ENCODE measurements at regions not wholly inside any gene's neighbourhood (a gene's known extent, or its start where the extent isn't known, plus 50 kb on each side); places are given as distances from the start of the nearest gene placed in this dataset.

DNA sequence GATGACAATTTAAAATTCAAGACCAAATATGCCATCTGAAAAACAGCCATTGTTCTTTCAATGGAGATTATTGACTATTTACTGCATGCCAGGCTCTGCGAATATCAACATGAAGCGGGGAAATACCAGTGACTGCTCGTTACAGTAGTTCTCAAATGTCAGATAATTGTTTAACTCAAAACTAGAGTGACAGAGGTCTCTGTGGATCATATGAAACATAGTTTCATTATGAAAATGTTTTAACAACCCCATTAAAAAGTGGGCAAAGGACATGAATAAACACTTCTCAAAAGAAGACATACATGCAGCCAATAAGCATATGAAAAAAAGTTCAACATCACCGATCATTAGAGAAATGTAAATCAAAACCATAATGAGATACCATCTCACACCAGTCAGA lies 50.0 kb upstream of the GPR149 start:
- whole genome bisulfite sequencing, 2 donors, result 92% methylated on average over 4 of the region's 4 CpGs
- TF ChIP-seq, protein P1, sequence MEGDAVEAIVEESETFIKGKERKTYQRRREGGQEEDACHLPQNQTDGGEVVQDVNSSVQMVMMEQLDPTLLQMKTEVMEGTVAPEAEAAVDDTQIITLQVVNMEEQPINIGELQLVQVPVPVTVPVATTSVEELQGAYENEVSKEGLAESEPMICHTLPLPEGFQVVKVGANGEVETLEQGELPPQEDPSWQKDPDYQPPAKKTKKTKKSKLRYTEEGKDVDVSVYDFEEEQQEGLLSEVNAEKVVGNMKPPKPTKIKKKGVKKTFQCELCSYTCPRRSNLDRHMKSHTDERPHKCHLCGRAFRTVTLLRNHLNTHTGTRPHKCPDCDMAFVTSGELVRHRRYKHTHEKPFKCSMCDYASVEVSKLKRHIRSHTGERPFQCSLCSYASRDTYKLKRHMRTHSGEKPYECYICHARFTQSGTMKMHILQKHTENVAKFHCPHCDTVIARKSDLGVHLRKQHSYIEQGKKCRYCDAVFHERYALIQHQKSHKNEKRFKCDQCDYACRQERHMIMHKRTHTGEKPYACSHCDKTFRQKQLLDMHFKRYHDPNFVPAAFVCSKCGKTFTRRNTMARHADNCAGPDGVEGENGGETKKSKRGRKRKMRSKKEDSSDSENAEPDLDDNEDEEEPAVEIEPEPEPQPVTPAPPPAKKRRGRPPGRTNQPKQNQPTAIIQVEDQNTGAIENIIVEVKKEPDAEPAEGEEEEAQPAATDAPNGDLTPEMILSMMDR (IDR thresholded peaks at IDR 0.05), result no peak
- TF ChIP-seq POLR2A (IDR thresholded peaks at IDR 0.05), result no peak
- DNase-seq (ENCODE audit: low spot score in 2 of 2), result no peak
- no peak overlapping the region for H3K4me3 ChIP-seq (ENCODE audit: low read depth, poor library complexity, severe bottlenecking)
- intact Hi-C loops (cut with DNase I; ENCODE audit: low total_unique reads), result no loop called here

Measured in lower leg skin (tissue), 4 donors.